GM23338 (cell line): ENCODE measurements at regions not wholly inside any gene's neighbourhood (a gene's known extent, or its start where the extent isn't known, plus 50 kb on each side); places are given as distances from the start of the nearest gene placed in this dataset.

ENCODE experiments used
- ATAC-seq: fragments of 200-7000 bp; cut with Tn5 transposase; 3 replicates; pipeline ENCODE4 v1.9.1; 2020
- DNase-seq: peaks from one replicate; pipeline ENCODE4 v3.0.0-alpha.2; 2015; ENCODE audit warnings: low spot score
- H2AFZ ChIP-seq: fragments of 200-600 bp; sonication (generic); 2 replicates; pipeline ENCODE4 v1.8.0; 2016; ENCODE audit warnings: antibody characterized with exemption, mild to moderate bottlenecking, moderate library complexity
- H3F3A ChIP-seq: fragments of 200-600 bp; sonication (generic); replicated peaks from 2 replicates; pipeline ENCODE4 v1.8.0; 2017; ENCODE audit warnings: antibody characterized with exemption, mixed run types, low read depth
- H3K27ac ChIP-seq: fragments of 200-600 bp; sonication (generic); 2 replicates; pipeline ENCODE4 v1.6.1; 2016; ENCODE audit warnings: low read depth
- H3K27me3 ChIP-seq: fragments of 200-600 bp; sonication (generic); 2 replicates; pipeline ENCODE4 v1.8.0; 2016; ENCODE audit warnings: mild to moderate bottlenecking, mixed run types, moderate library complexity; ENCODE audit not compliant: insufficient read depth
- H3K36me3 ChIP-seq: fragments of 200-600 bp; sonication (generic); 2 replicates; pipeline ENCODE4 v1.8.0; 2016; ENCODE audit warnings: mild to moderate bottlenecking; ENCODE audit not compliant: insufficient read depth
- H3K4me1 ChIP-seq: fragments of 200-600 bp; sonication (generic); 2 replicates; pipeline ENCODE4 v1.8.0; 2016; ENCODE audit warnings: mild to moderate bottlenecking, moderate library complexity; ENCODE audit not compliant: insufficient read depth
- H3K4me2 ChIP-seq: fragments of 200-600 bp; sonication (generic); 2 replicates; pipeline ENCODE4 v1.7.1; 2017; ENCODE audit warnings: mixed run types
- H3K4me3 ChIP-seq: fragments of 200-600 bp; sonication (generic); 2 replicates; pipeline ENCODE4 v1.6.1; 2016; ENCODE audit warnings: mixed run types
- H3K79me2 ChIP-seq: fragments of 200-600 bp; sonication (generic); replicated peaks from 2 replicates; pipeline ENCODE4 v1.8.0; 2017; ENCODE audit warnings: mild to moderate bottlenecking; ENCODE audit not compliant: insufficient read depth
- H3K9me2 ChIP-seq: fragments of 200-600 bp; sonication (generic); 2 replicates; pipeline ENCODE4 v1.8.0; 2017; ENCODE audit not compliant: insufficient read depth
- H4K20me1 ChIP-seq: fragments of 200-600 bp; sonication (generic); replicated peaks from 2 replicates; pipeline ENCODE4 v1.8.0; 2017; ENCODE audit warnings: mild to moderate bottlenecking; ENCODE audit not compliant: insufficient read depth
- H3K27ac Mint-ChIP-seq: 2 replicates; pipeline ENCODE4 v1.8.0; 2020; ENCODE audit warnings: inconsistent platforms, mild to moderate bottlenecking, moderate library complexity, mixed read lengths
- H3K27me3 Mint-ChIP-seq: 3 replicates; pipeline ENCODE4 v1.8.0; 2022; ENCODE audit warnings: low read depth, mild to moderate bottlenecking, moderate library complexity, mixed read lengths, inconsistent platforms; ENCODE audit not compliant: insufficient read depth, poor library complexity
- H3K36me3 Mint-ChIP-seq: 3 replicates; pipeline ENCODE4 v1.8.0; 2021; ENCODE audit warnings: low read depth, mild to moderate bottlenecking, inconsistent platforms, moderate library complexity, mixed read lengths
- H3K4me1 Mint-ChIP-seq: 3 replicates; pipeline ENCODE4 v1.8.0; 2020; ENCODE audit warnings: mild to moderate bottlenecking, inconsistent platforms, mixed read lengths
- H3K4me3 Mint-ChIP-seq: 3 replicates; pipeline ENCODE4 v1.8.0; 2021; ENCODE audit warnings: moderate library complexity, mild to moderate bottlenecking, inconsistent platforms, mixed read lengths
- H3K9me3 Mint-ChIP-seq: 3 replicates; pipeline ENCODE4 v1.8.0; 2020; ENCODE audit warnings: moderate library complexity, mild to moderate bottlenecking, inconsistent platforms, mixed read lengths
- CREB1 ChIP-seq: fragments of 250-450 bp; sonication (Bioruptor Pico); IDR thresholded peaks from 2 replicates; pipeline ENCODE4 v1.5.0; 2020; ENCODE audit warnings: low read depth, mild to moderate bottlenecking, moderate library complexity
- NANOG ChIP-seq: IDR thresholded peaks from 2 replicates; pipeline ENCODE4 v1.6.1; 2016; ENCODE audit warnings: antibody characterized with exemption, borderline replicate concordance
- POLR2AphosphoS5 ChIP-seq: IDR thresholded peaks from 2 replicates; pipeline ENCODE4 v1.6.1; 2016; ENCODE audit warnings: antibody characterized with exemption, low read depth
- ZNF114 ChIP-seq: fragments of 250-450 bp; sonication (Bioruptor Pico); IDR thresholded peaks from 2 replicates; pipeline ENCODE4 v1.5.0; 2020; ENCODE audit warnings: mild to moderate bottlenecking, moderate library complexity
- TF ChIP-seq, protein P1 (sequence below): IDR thresholded peaks from one replicate; pipeline ENCODE4 v1.6.1; 2018; ENCODE audit warnings: antibody characterized with exemption; ENCODE audit not compliant: unreplicated experiment
- TF ChIP-seq, protein P2 (sequence below), 2 experiments: fragments of 200-600 bp in 1 of 2; sonication (generic) in 1 of 2; conservative IDR thresholded peaks; 2 replicates each; pipeline versions ENCODE4 v1.5.1 to v1.6.1; 2016 to 2017; ENCODE audit warnings: antibody characterized with exemption in 2 of 2, low read depth in 2 of 2, mild to moderate bottlenecking in 2 of 2, moderate library complexity in 1 of 2

DNA sequence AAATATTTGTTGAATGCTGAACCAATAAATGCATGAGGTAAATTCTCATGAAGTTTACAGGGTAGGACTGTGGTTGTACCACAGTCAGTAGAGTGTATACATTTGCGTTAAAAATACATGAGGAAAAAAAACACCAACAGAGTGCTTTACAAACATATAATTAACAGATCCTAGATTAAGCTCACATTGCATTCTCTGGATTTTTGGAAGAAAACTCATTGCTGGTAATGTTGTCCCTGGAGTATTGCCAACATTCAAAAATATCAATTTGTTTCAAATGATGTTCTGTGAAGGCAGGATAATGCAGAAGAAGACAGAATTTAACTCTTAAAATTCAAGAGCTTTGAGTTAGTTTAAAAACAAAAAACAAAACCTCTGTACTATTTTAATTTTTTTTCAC, 95.5 kb downstream of the MBL2 start:
- H3K79me2 ChIP-seq = no peaks in the 10 kb centered on the region
- H3K27ac Mint-ChIP-seq = no peak overlapping the region
- H3K36me3 ChIP-seq = no peaks in the 10 kb centered on the region
- H3K36me3 Mint-ChIP-seq = no peaks in the 10 kb centered on the region
- H3K4me3 ChIP-seq = no peak overlapping the region
- H3K4me1 Mint-ChIP-seq = no peaks in the 10 kb centered on the region; the same call in 2 of the 3 replicates
- H3K4me3 Mint-ChIP-seq = no peak overlapping the region
- no peaks in the 10 kb centered on the region for H4K20me1 ChIP-seq
- no peaks in the 10 kb centered on the region for H3K9me2 ChIP-seq
- H3K9me3 Mint-ChIP-seq = no peaks in the 10 kb centered on the region
- DNase-seq = no peak
- no peaks in the 10 kb centered on the region for H3K4me1 ChIP-seq
- H3K4me2 ChIP-seq = no peak overlapping the region
- ATAC-seq = no peak
- H3K27ac ChIP-seq = no peak overlapping the region
- H3K27me3 Mint-ChIP-seq = no peaks in the 10 kb centered on the region
- no peaks in the 10 kb centered on the region for H3K27me3 ChIP-seq
- TF ChIP-seq, protein P1, sequence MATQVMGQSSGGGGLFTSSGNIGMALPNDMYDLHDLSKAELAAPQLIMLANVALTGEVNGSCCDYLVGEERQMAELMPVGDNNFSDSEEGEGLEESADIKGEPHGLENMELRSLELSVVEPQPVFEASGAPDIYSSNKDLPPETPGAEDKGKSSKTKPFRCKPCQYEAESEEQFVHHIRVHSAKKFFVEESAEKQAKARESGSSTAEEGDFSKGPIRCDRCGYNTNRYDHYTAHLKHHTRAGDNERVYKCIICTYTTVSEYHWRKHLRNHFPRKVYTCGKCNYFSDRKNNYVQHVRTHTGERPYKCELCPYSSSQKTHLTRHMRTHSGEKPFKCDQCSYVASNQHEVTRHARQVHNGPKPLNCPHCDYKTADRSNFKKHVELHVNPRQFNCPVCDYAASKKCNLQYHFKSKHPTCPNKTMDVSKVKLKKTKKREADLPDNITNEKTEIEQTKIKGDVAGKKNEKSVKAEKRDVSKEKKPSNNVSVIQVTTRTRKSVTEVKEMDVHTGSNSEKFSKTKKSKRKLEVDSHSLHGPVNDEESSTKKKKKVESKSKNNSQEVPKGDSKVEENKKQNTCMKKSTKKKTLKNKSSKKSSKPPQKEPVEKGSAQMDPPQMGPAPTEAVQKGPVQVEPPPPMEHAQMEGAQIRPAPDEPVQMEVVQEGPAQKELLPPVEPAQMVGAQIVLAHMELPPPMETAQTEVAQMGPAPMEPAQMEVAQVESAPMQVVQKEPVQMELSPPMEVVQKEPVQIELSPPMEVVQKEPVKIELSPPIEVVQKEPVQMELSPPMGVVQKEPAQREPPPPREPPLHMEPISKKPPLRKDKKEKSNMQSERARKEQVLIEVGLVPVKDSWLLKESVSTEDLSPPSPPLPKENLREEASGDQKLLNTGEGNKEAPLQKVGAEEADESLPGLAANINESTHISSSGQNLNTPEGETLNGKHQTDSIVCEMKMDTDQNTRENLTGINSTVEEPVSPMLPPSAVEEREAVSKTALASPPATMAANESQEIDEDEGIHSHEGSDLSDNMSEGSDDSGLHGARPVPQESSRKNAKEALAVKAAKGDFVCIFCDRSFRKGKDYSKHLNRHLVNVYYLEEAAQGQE = no peak
- TF ChIP-seq, protein P2, sequence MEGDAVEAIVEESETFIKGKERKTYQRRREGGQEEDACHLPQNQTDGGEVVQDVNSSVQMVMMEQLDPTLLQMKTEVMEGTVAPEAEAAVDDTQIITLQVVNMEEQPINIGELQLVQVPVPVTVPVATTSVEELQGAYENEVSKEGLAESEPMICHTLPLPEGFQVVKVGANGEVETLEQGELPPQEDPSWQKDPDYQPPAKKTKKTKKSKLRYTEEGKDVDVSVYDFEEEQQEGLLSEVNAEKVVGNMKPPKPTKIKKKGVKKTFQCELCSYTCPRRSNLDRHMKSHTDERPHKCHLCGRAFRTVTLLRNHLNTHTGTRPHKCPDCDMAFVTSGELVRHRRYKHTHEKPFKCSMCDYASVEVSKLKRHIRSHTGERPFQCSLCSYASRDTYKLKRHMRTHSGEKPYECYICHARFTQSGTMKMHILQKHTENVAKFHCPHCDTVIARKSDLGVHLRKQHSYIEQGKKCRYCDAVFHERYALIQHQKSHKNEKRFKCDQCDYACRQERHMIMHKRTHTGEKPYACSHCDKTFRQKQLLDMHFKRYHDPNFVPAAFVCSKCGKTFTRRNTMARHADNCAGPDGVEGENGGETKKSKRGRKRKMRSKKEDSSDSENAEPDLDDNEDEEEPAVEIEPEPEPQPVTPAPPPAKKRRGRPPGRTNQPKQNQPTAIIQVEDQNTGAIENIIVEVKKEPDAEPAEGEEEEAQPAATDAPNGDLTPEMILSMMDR (conservative IDR thresholded peaks at IDR 0.05; ENCODE audit: low read depth in 2 of 2) = no peak
- no peak for TF ChIP-seq NANOG
- no peak for TF ChIP-seq POLR2AphosphoS5
- no peak for TF ChIP-seq ZNF114
- no peak overlapping the region for H2AFZ ChIP-seq
- no peaks in the 10 kb centered on the region for H3F3A ChIP-seq

DNA sequence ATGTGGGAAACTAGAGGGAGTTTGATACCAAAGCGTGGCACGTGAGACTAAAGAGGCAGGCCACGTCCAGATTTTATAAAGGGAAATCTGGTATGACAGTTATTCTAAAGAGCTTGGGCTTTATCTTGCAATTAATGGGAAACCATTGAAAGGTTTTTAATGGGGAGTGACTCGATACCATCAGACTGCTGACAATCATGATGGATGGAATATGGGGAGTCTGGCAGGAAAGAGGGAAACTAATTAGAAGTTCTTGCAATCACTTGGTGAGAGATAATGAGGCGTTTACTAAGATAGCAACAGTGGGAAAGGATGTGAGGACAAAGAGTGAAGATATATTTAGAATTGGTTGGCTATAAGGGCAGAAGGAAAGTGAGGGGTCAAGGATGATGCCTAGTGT, 94.0 kb downstream of the MBL2 start:
- Histone ChIP-seq H3K27me3 (no peaks in the 10 kb centered on the region), H4K20me1 (no peaks in the 10 kb centered on the region), H2AFZ (peak overlapping the region; percentile 70; the same call in 1 of the 2 replicates), H3K9me2 (no peaks in the 10 kb centered on the region), H3K36me3 (no peaks in the 10 kb centered on the region), H3K79me2 (no peaks in the 10 kb centered on the region), H3K4me3 (no peak overlapping the region), H3F3A (no peaks in the 10 kb centered on the region), H3K27ac (no peak overlapping the region), H3K4me1 (no peaks in the 10 kb centered on the region), H3K4me2 (no peak overlapping the region)
- DNase-seq (no peak), ATAC-seq (no peak)
- no peaks in the 10 kb centered on the region for H3K36me3 Mint-ChIP-seq
- H3K27ac Mint-ChIP-seq = no peak overlapping the region
- H3K4me1 Mint-ChIP-seq = no peaks in the 10 kb centered on the region; the same call in 2 of the 3 replicates
- no peaks in the 10 kb centered on the region for H3K27me3 Mint-ChIP-seq
- no peaks in the 10 kb centered on the region for H3K9me3 Mint-ChIP-seq
- no peak overlapping the region for H3K4me3 Mint-ChIP-seq
- TF ChIP-seq POLR2AphosphoS5 (no peak), CREB1 (CRISPR knock-in tag) (no peak)
